ENCODE measurements at regions not wholly inside any gene's neighbourhood (a gene's known extent, or its start where the extent isn't known, plus 50 kb on each side); places are given as distances from the start of the nearest gene placed in this dataset.

DNA sequence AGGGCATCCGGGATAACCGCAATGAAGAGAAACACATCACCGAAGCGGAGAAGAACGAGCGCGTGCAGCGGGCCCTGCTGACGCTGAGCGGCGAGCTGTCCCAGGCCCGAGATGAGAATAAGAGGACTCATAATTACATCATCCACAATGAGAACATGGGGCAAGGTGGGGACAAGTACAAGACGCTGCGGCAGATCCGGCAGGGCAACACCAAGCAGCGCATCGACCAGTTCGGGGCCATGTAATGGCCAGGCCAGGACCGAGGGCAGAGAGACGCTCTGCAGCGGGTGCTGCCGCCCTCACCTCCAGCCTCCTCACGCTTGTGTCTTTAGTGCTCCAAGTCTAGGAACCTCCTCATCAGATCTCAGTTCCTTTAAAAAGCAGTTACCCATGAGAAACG lies 863.7 kb upstream of the ALCAM start:
- H3K27me3 ChIP-seq (ENCODE audit: insufficient read depth, low read length) = no peaks in the 10 kb centered on the region
- H3K4me3 Mint-ChIP-seq = no peak overlapping the region
- H3K18ac ChIP-seq (ENCODE audit: insufficient read length, low read depth, low read length) = no peak overlapping the region
- no peak overlapping the region; a peak in 1 of 7 replicates for H3K27ac Mint-ChIP-seq
- no peak overlapping the region for H3T11ph ChIP-seq (ENCODE audit: low read length)
- H4K91ac ChIP-seq (ENCODE audit: insufficient read length, low read depth, low read length) = no peak overlapping the region
- H3K79me2 ChIP-seq (ENCODE audit: insufficient read depth, low read length) = no peaks in the 10 kb centered on the region
- H4K5ac ChIP-seq (ENCODE audit: insufficient read length, low read depth, low read length) = no peak overlapping the region
- TF ChIP-seq, protein P1, sequence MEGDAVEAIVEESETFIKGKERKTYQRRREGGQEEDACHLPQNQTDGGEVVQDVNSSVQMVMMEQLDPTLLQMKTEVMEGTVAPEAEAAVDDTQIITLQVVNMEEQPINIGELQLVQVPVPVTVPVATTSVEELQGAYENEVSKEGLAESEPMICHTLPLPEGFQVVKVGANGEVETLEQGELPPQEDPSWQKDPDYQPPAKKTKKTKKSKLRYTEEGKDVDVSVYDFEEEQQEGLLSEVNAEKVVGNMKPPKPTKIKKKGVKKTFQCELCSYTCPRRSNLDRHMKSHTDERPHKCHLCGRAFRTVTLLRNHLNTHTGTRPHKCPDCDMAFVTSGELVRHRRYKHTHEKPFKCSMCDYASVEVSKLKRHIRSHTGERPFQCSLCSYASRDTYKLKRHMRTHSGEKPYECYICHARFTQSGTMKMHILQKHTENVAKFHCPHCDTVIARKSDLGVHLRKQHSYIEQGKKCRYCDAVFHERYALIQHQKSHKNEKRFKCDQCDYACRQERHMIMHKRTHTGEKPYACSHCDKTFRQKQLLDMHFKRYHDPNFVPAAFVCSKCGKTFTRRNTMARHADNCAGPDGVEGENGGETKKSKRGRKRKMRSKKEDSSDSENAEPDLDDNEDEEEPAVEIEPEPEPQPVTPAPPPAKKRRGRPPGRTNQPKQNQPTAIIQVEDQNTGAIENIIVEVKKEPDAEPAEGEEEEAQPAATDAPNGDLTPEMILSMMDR (conservative IDR thresholded peaks at IDR 0.05) = no peak
- H3K79me1 ChIP-seq (ENCODE audit: insufficient read depth, low read depth, low read length, poor library complexity, severe bottlenecking) = no peaks in the 10 kb centered on the region
- H4K8ac ChIP-seq (replicated peaks; ENCODE audit: insufficient read length, low read depth, low read length) = no peak overlapping the region
- H3K4me1 ChIP-seq (ENCODE audit: insufficient read depth, low read length) = no peaks in the 10 kb centered on the region
- H2BK5ac ChIP-seq (ENCODE audit: insufficient read length, low read length) = no peak overlapping the region
- H3K9me3 Mint-ChIP-seq = peaks cover 2 to 3% of the 10 kb centered on the region in 2 experiments; a peak in 3 of 5 replicates
- peaks cover 0 to 4% (median 2%) of the 10 kb centered on the region in 3 experiments; a peak in 2 of 7 replicates for H3K36me3 Mint-ChIP-seq (ENCODE audit: insufficient read depth in 1 of 3, low read depth in 3 of 3)
- H3K4me2 ChIP-seq (ENCODE audit: insufficient read depth, insufficient read length, low read length) = no peak overlapping the region
- H3K4me1 Mint-ChIP-seq = no peaks in the 10 kb centered on the region
- H3K9ac ChIP-seq (ENCODE audit: extremely low read depth, insufficient read length, low read length) = no peak overlapping the region
- H3K23ac ChIP-seq (ENCODE audit: insufficient read length, low read depth, low read length) = no peak overlapping the region
- DNase-seq = no peak
- H2BK20ac ChIP-seq (ENCODE audit: low read depth, low read length, poor library complexity, severe bottlenecking) = no peak overlapping the region
- H3K4ac ChIP-seq (ENCODE audit: low read depth, low read length) = no peak overlapping the region
- H3K23me2 ChIP-seq (ENCODE audit: insufficient read length, low read depth, low read length, poor library complexity, severe bottlenecking) = no peaks in the 10 kb centered on the region
- H4K20me1 ChIP-seq (ENCODE audit: control insufficient read depth, insufficient read depth, insufficient read length) = no peaks in the 10 kb centered on the region
- no peak overlapping the region for H2AFZ ChIP-seq (ENCODE audit: low read length)
- H2BK15ac ChIP-seq (ENCODE audit: low read depth, low read length) = no peak overlapping the region
- WGBS (ENCODE audit: extremely low coverage, insufficient read length, low lambda C conversion rate) = no CpG with 5 or more reads among the region's 24 CpGs
- H3K56ac ChIP-seq (ENCODE audit: insufficient read length, low read depth, low read length) = no peak overlapping the region
- no peak overlapping the region for H3K27ac ChIP-seq (ENCODE audit: insufficient read length, low read depth, low read length)
- H2BK120ac ChIP-seq (ENCODE audit: low read depth, low read length, poor library complexity, severe bottlenecking) = no peak overlapping the region
- H3K14ac ChIP-seq (ENCODE audit: insufficient read depth, low read length) = no peak overlapping the region
- no peaks in the 10 kb centered on the region for H3K27me3 Mint-ChIP-seq (ENCODE audit: low read depth)
- H2AK5ac ChIP-seq (ENCODE audit: insufficient read length, low read length) = no peak overlapping the region
- no peak overlapping the region for H2BK12ac ChIP-seq (ENCODE audit: insufficient read length, low read depth, low read length)
- no peaks in the 10 kb centered on the region for H3K9me3 ChIP-seq (ENCODE audit: control insufficient read depth, low read depth, low read length)
